ENCODE measurements at regions not wholly inside any gene's neighbourhood (a gene's known extent, or its start where the extent isn't known, plus 50 kb on each side); places are given as distances from the start of the nearest gene placed in this dataset.
A peak's percentile ranks its signal among the peaks of the same experiment; 100 is the strongest.

GRCh38 chr14:50020799-50021198, 95.6 kb downstream of the VCPKMT start:
- DNase-seq (ENCODE audit: low spot score): no peak
- peak overlapping the region; percentile 95 for H3K27ac Mint-ChIP-seq (ENCODE audit: unreplicated experiment)
- peaks cover 4% of the 10 kb centered on the region for H3K36me3 Mint-ChIP-seq (ENCODE audit: low read depth)
- H3K4me3 Mint-ChIP-seq (ENCODE audit: unreplicated experiment): no peak overlapping the region
- TF ChIP-seq CTCF (IDR thresholded peaks at IDR 0.05): no peak
- peaks cover 20% of the 10 kb centered on the region for H3K9me3 Mint-ChIP-seq (ENCODE audit: low read depth)
- no peaks in the 10 kb centered on the region for H3K27me3 Mint-ChIP-seq (ENCODE audit: low read depth)
- peaks cover 76% of the 10 kb centered on the region for H3K4me1 Mint-ChIP-seq (ENCODE audit: low read depth)

GRCh38 chr14:50021261-50022031, 94.9 kb downstream of the VCPKMT start:
- DNase-seq (ENCODE audit: low spot score): no peak
- Mint-ChIP-seq H3K9me3 (ENCODE audit: low read depth) (peaks cover 21% of the 10 kb centered on the region), H3K36me3 (ENCODE audit: low read depth) (peaks cover 4% of the 10 kb centered on the region), H3K4me3 (ENCODE audit: unreplicated experiment) (no peak overlapping the region), H3K4me1 (ENCODE audit: low read depth) (peaks cover 76% of the 10 kb centered on the region), H3K27ac (ENCODE audit: unreplicated experiment) (peak overlapping the region; percentile 95), H3K27me3 (ENCODE audit: low read depth) (no peaks in the 10 kb centered on the region)
- no peak for TF ChIP-seq CTCF (IDR thresholded peaks at IDR 0.05)

- peaks cover 21% of the 10 kb centered on the region for H3K9me3 Mint-ChIP-seq (ENCODE audit: low read depth)
- peaks cover 4% of the 10 kb centered on the region for H3K36me3 Mint-ChIP-seq (ENCODE audit: low read depth)
- H3K4me3 Mint-ChIP-seq (ENCODE audit: unreplicated experiment): no peak overlapping the region
- no peak for DNase-seq (ENCODE audit: low spot score)
- H3K27ac Mint-ChIP-seq (ENCODE audit: unreplicated experiment): no peak overlapping the region
- H3K27me3 Mint-ChIP-seq (ENCODE audit: low read depth): no peaks in the 10 kb centered on the region
- no peak for TF ChIP-seq CTCF (IDR thresholded peaks at IDR 0.05)
- peaks cover 72% of the 10 kb centered on the region for H3K4me1 Mint-ChIP-seq (ENCODE audit: low read depth)
Measured at GRCh38 chr14:50022661-50023060, 93.7 kb downstream of the VCPKMT start.

GRCh38 chr14:50023671-50024490, 92.5 kb downstream of the VCPKMT start:
- no peaks in the 10 kb centered on the region for H3K27me3 Mint-ChIP-seq (ENCODE audit: low read depth)
- DNase-seq (ENCODE audit: low spot score): no peak
- peaks cover 59% of the 10 kb centered on the region for H3K4me1 Mint-ChIP-seq (ENCODE audit: low read depth)
- H3K4me3 Mint-ChIP-seq (ENCODE audit: unreplicated experiment): no peak overlapping the region
- peaks cover 4% of the 10 kb centered on the region for H3K36me3 Mint-ChIP-seq (ENCODE audit: low read depth)
- H3K27ac Mint-ChIP-seq (ENCODE audit: unreplicated experiment): peak overlapping the region; percentile 25
- no peak for TF ChIP-seq CTCF (IDR thresholded peaks at IDR 0.05)
- peaks cover 21% of the 10 kb centered on the region for H3K9me3 Mint-ChIP-seq (ENCODE audit: low read depth)

GRCh38 chr14:50025073-50025472, 91.3 kb downstream of the VCPKMT start:
- no peak for TF ChIP-seq CTCF (IDR thresholded peaks at IDR 0.05)
- Mint-ChIP-seq H3K27ac (ENCODE audit: unreplicated experiment) (peak overlapping the region; percentile 55), H3K36me3 (ENCODE audit: low read depth) (peaks cover 4% of the 10 kb centered on the region), H3K4me3 (ENCODE audit: unreplicated experiment) (no peak overlapping the region), H3K27me3 (ENCODE audit: low read depth) (no peaks in the 10 kb centered on the region), H3K4me1 (ENCODE audit: low read depth) (peaks cover 47% of the 10 kb centered on the region), H3K9me3 (ENCODE audit: low read depth) (peaks cover 12% of the 10 kb centered on the region)
- no peak for DNase-seq (ENCODE audit: low spot score)
